Gastrocnemius medialis (tissue), 4 donors: ENCODE measurements at regions not wholly inside any gene's neighbourhood (a gene's known extent, or its start where the extent isn't known, plus 50 kb on each side); places are given as distances from the start of the nearest gene placed in this dataset.

ENCODE experiments used
- ATAC-seq, 2 donors: fragments of 150-250 bp; one replicate each; pipeline ENCODE4 v1.9.1; 2016
- DNase-seq, 2 donors: peaks; one replicate each; pipeline ENCODE4 v3.0.0-alpha.2; 2019
- H3K27ac ChIP-seq, 4 donors: fragments of 200-600 bp; sonication (generic); 1 replicate in 1 of 4; 2 replicates in 3 of 4; pipeline ENCODE4 v1.5.1; 2016 to 2018; ENCODE audit warnings: mild to moderate bottlenecking in 2 of 4, moderate library complexity in 1 of 4
- H3K27me3 ChIP-seq, 3 donors: fragments of 200-600 bp; sonication (generic) in 2 of 3; 1 replicate in 1 of 3; 2 replicates in 2 of 3; pipeline versions ENCODE4 v1.5.1 to v1.6.0; 2016 to 2019; ENCODE audit warnings: mild to moderate bottlenecking in 1 of 3, moderate library complexity in 1 of 3
- H3K36me3 ChIP-seq, 2 donors: fragments of 200-600 bp; sonication (generic) in 1 of 2; one replicate each; pipeline ENCODE4 v1.5.1; 2017 to 2018
- H3K4me1 ChIP-seq, 2 donors: fragments of 200-600 bp; sonication (generic) in 1 of 2; one replicate each; pipeline ENCODE4 v1.5.1; 2016 to 2017; ENCODE audit warnings: mild to moderate bottlenecking in 2 of 2
- H3K4me3 ChIP-seq, 4 donors: fragments of 200-600 bp; sonication (generic) in 3 of 4; 1 replicate in 1 of 4; 2 replicates in 3 of 4; pipeline ENCODE4 v1.5.1; 2016 to 2019; ENCODE audit warnings: mild to moderate bottlenecking in 2 of 4
- H3K9me3 ChIP-seq, 3 donors: fragments of 200-600 bp; sonication (generic) in 2 of 3; 1 replicate in 1 of 3; 2 replicates in 2 of 3; pipeline ENCODE4 v1.5.1; 2016 to 2019
- CTCF ChIP-seq, 5 experiments: fragments of 450-650 bp in 3 of 5; fragments of 200-600 bp in 2 of 5; sonication (generic) in 2 of 5; IDR thresholded peaks in 4 of 5; conservative IDR thresholded peaks in 1 of 5; 1 replicate in 4 of 5; 2 replicates in 1 of 5; pipeline ENCODE4 v1.5.1; 2016 to 2019; ENCODE audit warnings: antibody characterized with exemption in 5 of 5, mild to moderate bottlenecking in 3 of 5, moderate library complexity in 3 of 5
- POLR2A ChIP-seq, 2 donors: fragments of 450-650 bp; IDR thresholded peaks; one replicate each; pipeline ENCODE4 v1.6.1; 2017; ENCODE audit warnings: antibody characterized with exemption in 2 of 2, mild to moderate bottlenecking in 2 of 2, moderate library complexity in 2 of 2
- in situ Hi-C, 4 donors: fragments of 200-750 bp; cut with MboI; loops; one replicate each; pipeline versions ENCODE4 v1.15.0 to v1.8.0; 2017; ENCODE audit warnings: low sequenced_read_pairs in 4 of 4
- intact Hi-C: fragments of 100-400 bp; cut with DNase I; formaldehyde crosslinking; loops from one replicate; pipeline ENCODE4 v1.15.1; 2023; ENCODE audit warnings: low total_unique reads

GRCh38 chr6:92723390-92723931 lies 695.9 kb downstream of the EPHA7 start:
- DNase-seq = no peak
- intact Hi-C loops = no loop called here
- H3K27me3 ChIP-seq = no peaks in the 10 kb centered on the region
- no peaks in the 10 kb centered on the region for H3K4me1 ChIP-seq
- no peaks in the 10 kb centered on the region for H3K36me3 ChIP-seq
- H3K4me3 ChIP-seq = no peak overlapping the region
- no peak overlapping the region for H3K27ac ChIP-seq
- no peaks in the 10 kb centered on the region for H3K9me3 ChIP-seq
- no peak for TF ChIP-seq POLR2A (IDR thresholded peaks at IDR 0.05)
- TF ChIP-seq CTCF (IDR thresholded peaks at IDR 0.05 in 4 of 5, conservative IDR thresholded peaks at IDR 0.05 in 1 of 5) = no peak
- in situ Hi-C loops = no loop called here
- no peak for ATAC-seq

- intact Hi-C loops = no loop called here
These were observed 699.6 kb downstream of the EPHA7 start for GRCh38 chr6:92719773-92720172.

GRCh38 chr6:92716638-92717037 lies 702.7 kb downstream of the EPHA7 start:
- H3K27me3 ChIP-seq = no peaks in the 10 kb centered on the region
- no peak overlapping the region for H3K4me3 ChIP-seq
- no peak for DNase-seq
- ATAC-seq = no peak
- no peaks in the 10 kb centered on the region for H3K9me3 ChIP-seq
- H3K27ac ChIP-seq = no peak overlapping the region
- H3K36me3 ChIP-seq = no peaks in the 10 kb centered on the region
- in situ Hi-C loops (no loop called here), intact Hi-C loops (no loop called here)
- H3K4me1 ChIP-seq = no peaks in the 10 kb centered on the region
- TF ChIP-seq CTCF (IDR thresholded peaks at IDR 0.05 in 4 of 5, conservative IDR thresholded peaks at IDR 0.05 in 1 of 5) (no peak), POLR2A (IDR thresholded peaks at IDR 0.05) (no peak)

More at GRCh38 chr6:92719773-92720172, 699.6 kb downstream of the EPHA7 start:
- ATAC-seq = no peak
- Histone ChIP-seq H3K27ac (no peak overlapping the region), H3K4me3 (no peak overlapping the region), H3K27me3 (no peaks in the 10 kb centered on the region), H3K36me3 (no peaks in the 10 kb centered on the region), H3K4me1 (no peaks in the 10 kb centered on the region), H3K9me3 (no peaks in the 10 kb centered on the region)
- in situ Hi-C loops = no loop called here
- no peak for DNase-seq
- TF ChIP-seq POLR2A (IDR thresholded peaks at IDR 0.05) = no peak

- Histone ChIP-seq H3K4me3 (no peak overlapping the region), H3K9me3 (no peaks in the 10 kb centered on the region), H3K27ac (no peak overlapping the region), H3K4me1 (no peaks in the 10 kb centered on the region), H3K36me3 (no peaks in the 10 kb centered on the region), H3K27me3 (no peaks in the 10 kb centered on the region)
- in situ Hi-C loops (no loop called here), intact Hi-C loops (no loop called here)
- ATAC-seq (no peak), DNase-seq (no peak)
- no peak for TF ChIP-seq CTCF (IDR thresholded peaks at IDR 0.05 in 4 of 5, conservative IDR thresholded peaks at IDR 0.05 in 1 of 5)
- TF ChIP-seq POLR2A (IDR thresholded peaks at IDR 0.05) = no peak
These were observed 703.4 kb downstream of the EPHA7 start for GRCh38 chr6:92715991-92716390.

- intact Hi-C loops = no loop called here
- in situ Hi-C loops = no loop called here
- no peak for TF ChIP-seq CTCF (IDR thresholded peaks at IDR 0.05 in 4 of 5, conservative IDR thresholded peaks at IDR 0.05 in 1 of 5)
- TF ChIP-seq POLR2A (IDR thresholded peaks at IDR 0.05) = no peak
- H3K36me3 ChIP-seq = no peaks in the 10 kb centered on the region
- H3K9me3 ChIP-seq = no peaks in the 10 kb centered on the region
- ATAC-seq (no peak), DNase-seq (no peak)
- H3K27ac ChIP-seq = no peak overlapping the region
- no peak overlapping the region for H3K4me3 ChIP-seq
- H3K27me3 ChIP-seq = no peaks in the 10 kb centered on the region
- H3K4me1 ChIP-seq = no peaks in the 10 kb centered on the region
These were observed 705.0 kb downstream of the EPHA7 start for GRCh38 chr6:92714346-92714745.
